GM23338 (cell line): ENCODE measurements at regions not wholly inside any gene's neighbourhood (a gene's known extent, or its start where the extent isn't known, plus 50 kb on each side); places are given as distances from the start of the nearest gene placed in this dataset.

Experiments
- ATAC-seq: fragments of 200-7000 bp; cut with Tn5 transposase; 3 replicates; pipeline ENCODE4 v1.9.1; 2020
- DNase-seq: peaks from one replicate; pipeline ENCODE4 v3.0.0-alpha.2; 2015; ENCODE audit warnings: low spot score
- H2AFZ ChIP-seq: fragments of 200-600 bp; sonication (generic); 2 replicates; pipeline ENCODE4 v1.8.0; 2016; ENCODE audit warnings: antibody characterized with exemption, mild to moderate bottlenecking, moderate library complexity
- H3F3A ChIP-seq: fragments of 200-600 bp; sonication (generic); replicated peaks from 2 replicates; pipeline ENCODE4 v1.8.0; 2017; ENCODE audit warnings: antibody characterized with exemption, mixed run types, low read depth
- H3K27ac ChIP-seq: fragments of 200-600 bp; sonication (generic); 2 replicates; pipeline ENCODE4 v1.6.1; 2016; ENCODE audit warnings: low read depth
- H3K27me3 ChIP-seq: fragments of 200-600 bp; sonication (generic); 2 replicates; pipeline ENCODE4 v1.8.0; 2016; ENCODE audit warnings: mild to moderate bottlenecking, mixed run types, moderate library complexity; ENCODE audit not compliant: insufficient read depth
- H3K36me3 ChIP-seq: fragments of 200-600 bp; sonication (generic); 2 replicates; pipeline ENCODE4 v1.8.0; 2016; ENCODE audit warnings: mild to moderate bottlenecking; ENCODE audit not compliant: insufficient read depth
- H3K4me1 ChIP-seq: fragments of 200-600 bp; sonication (generic); 2 replicates; pipeline ENCODE4 v1.8.0; 2016; ENCODE audit warnings: mild to moderate bottlenecking, moderate library complexity; ENCODE audit not compliant: insufficient read depth
- H3K4me2 ChIP-seq: fragments of 200-600 bp; sonication (generic); 2 replicates; pipeline ENCODE4 v1.7.1; 2017; ENCODE audit warnings: mixed run types
- H3K4me3 ChIP-seq: fragments of 200-600 bp; sonication (generic); 2 replicates; pipeline ENCODE4 v1.6.1; 2016; ENCODE audit warnings: mixed run types
- H3K79me2 ChIP-seq: fragments of 200-600 bp; sonication (generic); replicated peaks from 2 replicates; pipeline ENCODE4 v1.8.0; 2017; ENCODE audit warnings: mild to moderate bottlenecking; ENCODE audit not compliant: insufficient read depth
- H3K9me2 ChIP-seq: fragments of 200-600 bp; sonication (generic); 2 replicates; pipeline ENCODE4 v1.8.0; 2017; ENCODE audit not compliant: insufficient read depth
- H4K20me1 ChIP-seq: fragments of 200-600 bp; sonication (generic); replicated peaks from 2 replicates; pipeline ENCODE4 v1.8.0; 2017; ENCODE audit warnings: mild to moderate bottlenecking; ENCODE audit not compliant: insufficient read depth
- H3K27ac Mint-ChIP-seq: 2 replicates; pipeline ENCODE4 v1.8.0; 2020; ENCODE audit warnings: inconsistent platforms, mild to moderate bottlenecking, moderate library complexity, mixed read lengths
- H3K27me3 Mint-ChIP-seq: 3 replicates; pipeline ENCODE4 v1.8.0; 2022; ENCODE audit warnings: low read depth, mild to moderate bottlenecking, moderate library complexity, mixed read lengths, inconsistent platforms; ENCODE audit not compliant: insufficient read depth, poor library complexity
- H3K36me3 Mint-ChIP-seq: 3 replicates; pipeline ENCODE4 v1.8.0; 2021; ENCODE audit warnings: low read depth, mild to moderate bottlenecking, inconsistent platforms, moderate library complexity, mixed read lengths
- H3K4me1 Mint-ChIP-seq: 3 replicates; pipeline ENCODE4 v1.8.0; 2020; ENCODE audit warnings: mild to moderate bottlenecking, inconsistent platforms, mixed read lengths
- H3K4me3 Mint-ChIP-seq: 3 replicates; pipeline ENCODE4 v1.8.0; 2021; ENCODE audit warnings: moderate library complexity, mild to moderate bottlenecking, inconsistent platforms, mixed read lengths
- H3K9me3 Mint-ChIP-seq: 3 replicates; pipeline ENCODE4 v1.8.0; 2020; ENCODE audit warnings: moderate library complexity, mild to moderate bottlenecking, inconsistent platforms, mixed read lengths
- CREB1 ChIP-seq: fragments of 250-450 bp; sonication (Bioruptor Pico); IDR thresholded peaks from 2 replicates; pipeline ENCODE4 v1.5.0; 2020; ENCODE audit warnings: low read depth, mild to moderate bottlenecking, moderate library complexity
- EZH2 ChIP-seq: fragments of 200-600 bp; sonication (generic); IDR thresholded peaks from one replicate; pipeline ENCODE4 v1.8.0; 2017; ENCODE audit warnings: antibody characterized with exemption, mild to moderate bottlenecking, low read depth; ENCODE audit not compliant: unreplicated experiment
- EZH2phosphoT487 ChIP-seq: fragments of 200-600 bp; sonication (generic); IDR thresholded peaks from one replicate; pipeline ENCODE4 v1.8.1; 2018; ENCODE audit warnings: antibody characterized with exemption; ENCODE audit not compliant: unreplicated experiment
- JUNB ChIP-seq: IDR thresholded peaks from one replicate; pipeline ENCODE4 v1.6.1; 2016; ENCODE audit warnings: antibody characterized with exemption; ENCODE audit not compliant: unreplicated experiment
- NANOG ChIP-seq: IDR thresholded peaks from 2 replicates; pipeline ENCODE4 v1.6.1; 2016; ENCODE audit warnings: antibody characterized with exemption, borderline replicate concordance
- POLR2AphosphoS5 ChIP-seq: IDR thresholded peaks from 2 replicates; pipeline ENCODE4 v1.6.1; 2016; ENCODE audit warnings: antibody characterized with exemption, low read depth
- STAT1 ChIP-seq: IDR thresholded peaks from one replicate; pipeline ENCODE4 v1.6.1; 2016; ENCODE audit warnings: antibody characterized with exemption; ENCODE audit not compliant: unreplicated experiment
- ZNF114 ChIP-seq: fragments of 250-450 bp; sonication (Bioruptor Pico); IDR thresholded peaks from 2 replicates; pipeline ENCODE4 v1.5.0; 2020; ENCODE audit warnings: mild to moderate bottlenecking, moderate library complexity
- ZNF331 ChIP-seq: fragments of 250-450 bp; sonication (Bioruptor Pico); IDR thresholded peaks from 2 replicates; pipeline ENCODE4 v1.5.0; 2020; ENCODE audit warnings: low read depth, mild to moderate bottlenecking, moderate library complexity
- TF ChIP-seq, protein P1 (sequence below): fragments of 250-450 bp; sonication (Bioruptor Pico); IDR thresholded peaks from 2 replicates; pipeline ENCODE4 v1.5.0; 2020; ENCODE audit warnings: mild to moderate bottlenecking, moderate library complexity
- TF ChIP-seq, protein P2 (sequence below): IDR thresholded peaks from one replicate; pipeline ENCODE4 v1.6.1; 2018; ENCODE audit warnings: antibody characterized with exemption; ENCODE audit not compliant: unreplicated experiment
- TF ChIP-seq, protein P3 (sequence below), 2 experiments: fragments of 200-600 bp in 1 of 2; sonication (generic) in 1 of 2; conservative IDR thresholded peaks; 2 replicates each; pipeline versions ENCODE4 v1.5.1 to v1.6.1; 2016 to 2017; ENCODE audit warnings: antibody characterized with exemption in 2 of 2, low read depth in 2 of 2, mild to moderate bottlenecking in 2 of 2, moderate library complexity in 1 of 2
- TF ChIP-seq, protein P4 (sequence below): IDR thresholded peaks from 2 replicates; pipeline ENCODE4 v1.6.1; 2016; ENCODE audit warnings: antibody characterized with exemption

DNA sequence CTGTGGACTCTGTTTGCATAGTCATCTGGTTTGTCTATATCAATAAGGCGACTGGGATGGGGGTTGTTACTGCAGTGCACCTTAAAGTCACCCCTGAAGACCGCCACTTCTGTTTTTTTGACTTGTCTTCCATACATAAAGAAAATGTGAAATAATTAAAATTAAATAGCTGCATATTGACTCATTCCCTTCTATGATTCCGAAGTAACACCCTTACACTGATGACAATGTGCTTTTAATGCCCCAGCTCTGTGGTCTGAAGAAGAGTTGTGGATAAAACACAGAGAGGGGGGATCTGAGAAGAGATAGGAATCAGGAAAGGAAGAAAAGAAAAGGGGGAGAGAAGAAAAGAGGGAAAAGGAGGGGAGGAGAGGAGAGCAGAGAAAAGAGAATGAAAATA is 796.9 kb upstream of the MBL2 start:
- TF ChIP-seq EZH2 (no peak), CREB1 (CRISPR knock-in tag) (no peak), ZNF114 (CRISPR knock-in tag) (no peak), STAT1 (no peak), POLR2AphosphoS5 (no peak), ZNF331 (CRISPR knock-in tag) (no peak), JUNB (no peak), NANOG (no peak), EZH2phosphoT487 (no peak)
- TF ChIP-seq, protein P1, sequence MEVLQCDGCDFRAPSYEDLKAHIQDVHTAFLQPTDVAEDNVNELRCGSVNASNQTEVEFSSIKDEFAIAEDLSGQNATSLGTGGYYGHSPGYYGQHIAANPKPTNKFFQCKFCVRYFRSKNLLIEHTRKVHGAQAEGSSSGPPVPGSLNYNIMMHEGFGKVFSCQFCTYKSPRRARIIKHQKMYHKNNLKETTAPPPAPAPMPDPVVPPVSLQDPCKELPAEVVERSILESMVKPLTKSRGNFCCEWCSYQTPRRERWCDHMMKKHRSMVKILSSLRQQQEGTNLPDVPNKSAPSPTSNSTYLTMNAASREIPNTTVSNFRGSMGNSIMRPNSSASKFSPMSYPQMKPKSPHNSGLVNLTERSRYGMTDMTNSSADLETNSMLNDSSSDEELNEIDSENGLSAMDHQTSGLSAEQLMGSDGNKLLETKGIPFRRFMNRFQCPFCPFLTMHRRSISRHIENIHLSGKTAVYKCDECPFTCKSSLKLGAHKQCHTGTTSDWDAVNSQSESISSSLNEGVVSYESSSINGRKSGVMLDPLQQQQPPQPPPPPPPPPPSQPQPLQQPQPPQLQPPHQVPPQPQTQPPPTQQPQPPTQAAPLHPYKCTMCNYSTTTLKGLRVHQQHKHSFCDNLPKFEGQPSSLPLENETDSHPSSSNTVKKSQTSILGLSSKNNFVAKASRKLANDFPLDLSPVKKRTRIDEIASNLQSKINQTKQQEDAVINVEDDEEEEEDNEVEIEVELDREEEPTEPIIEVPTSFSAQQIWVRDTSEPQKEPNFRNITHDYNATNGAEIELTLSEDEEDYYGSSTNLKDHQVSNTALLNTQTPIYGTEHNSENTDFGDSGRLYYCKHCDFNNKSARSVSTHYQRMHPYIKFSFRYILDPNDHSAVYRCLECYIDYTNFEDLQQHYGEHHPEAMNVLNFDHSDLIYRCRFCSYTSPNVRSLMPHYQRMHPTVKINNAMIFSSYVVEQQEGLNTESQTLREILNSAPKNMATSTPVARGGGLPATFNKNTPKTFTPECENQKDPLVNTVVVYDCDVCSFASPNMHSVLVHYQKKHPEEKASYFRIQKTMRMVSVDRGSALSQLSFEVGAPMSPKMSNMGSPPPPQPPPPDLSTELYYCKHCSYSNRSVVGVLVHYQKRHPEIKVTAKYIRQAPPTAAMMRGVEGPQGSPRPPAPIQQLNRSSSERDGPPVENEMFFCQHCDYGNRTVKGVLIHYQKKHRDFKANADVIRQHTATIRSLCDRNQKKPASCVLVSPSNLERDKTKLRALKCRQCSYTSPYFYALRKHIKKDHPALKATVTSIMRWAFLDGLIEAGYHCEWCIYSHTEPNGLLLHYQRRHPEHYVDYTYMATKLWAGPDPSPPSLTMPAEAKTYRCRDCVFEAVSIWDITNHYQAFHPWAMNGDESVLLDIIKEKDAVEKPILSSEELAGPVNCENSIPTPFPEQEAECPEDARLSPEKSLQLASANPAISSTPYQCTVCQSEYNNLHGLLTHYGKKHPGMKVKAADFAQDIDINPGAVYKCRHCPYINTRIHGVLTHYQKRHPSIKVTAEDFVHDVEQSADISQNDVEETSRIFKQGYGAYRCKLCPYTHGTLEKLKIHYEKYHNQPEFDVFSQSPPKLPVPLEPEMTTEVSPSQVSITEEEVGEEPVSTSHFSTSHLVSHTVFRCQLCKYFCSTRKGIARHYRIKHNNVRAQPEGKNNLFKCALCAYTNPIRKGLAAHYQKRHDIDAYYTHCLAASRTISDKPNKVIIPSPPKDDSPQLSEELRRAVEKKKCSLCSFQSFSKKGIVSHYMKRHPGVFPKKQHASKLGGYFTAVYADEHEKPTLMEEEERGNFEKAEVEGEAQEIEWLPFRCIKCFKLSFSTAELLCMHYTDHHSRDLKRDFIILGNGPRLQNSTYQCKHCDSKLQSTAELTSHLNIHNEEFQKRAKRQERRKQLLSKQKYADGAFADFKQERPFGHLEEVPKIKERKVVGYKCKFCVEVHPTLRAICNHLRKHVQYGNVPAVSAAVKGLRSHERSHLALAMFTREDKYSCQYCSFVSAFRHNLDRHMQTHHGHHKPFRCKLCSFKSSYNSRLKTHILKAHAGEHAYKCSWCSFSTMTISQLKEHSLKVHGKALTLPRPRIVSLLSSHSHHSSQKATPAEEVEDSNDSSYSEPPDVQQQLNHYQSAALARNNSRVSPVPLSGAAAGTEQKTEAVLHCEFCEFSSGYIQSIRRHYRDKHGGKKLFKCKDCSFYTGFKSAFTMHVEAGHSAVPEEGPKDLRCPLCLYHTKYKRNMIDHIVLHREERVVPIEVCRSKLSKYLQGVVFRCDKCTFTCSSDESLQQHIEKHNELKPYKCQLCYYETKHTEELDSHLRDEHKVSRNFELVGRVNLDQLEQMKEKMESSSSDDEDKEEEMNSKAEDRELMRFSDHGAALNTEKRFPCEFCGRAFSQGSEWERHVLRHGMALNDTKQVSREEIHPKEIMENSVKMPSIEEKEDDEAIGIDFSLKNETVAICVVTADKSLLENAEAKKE (CRISPR knock-in tag), result no peak
- TF ChIP-seq, protein P2, sequence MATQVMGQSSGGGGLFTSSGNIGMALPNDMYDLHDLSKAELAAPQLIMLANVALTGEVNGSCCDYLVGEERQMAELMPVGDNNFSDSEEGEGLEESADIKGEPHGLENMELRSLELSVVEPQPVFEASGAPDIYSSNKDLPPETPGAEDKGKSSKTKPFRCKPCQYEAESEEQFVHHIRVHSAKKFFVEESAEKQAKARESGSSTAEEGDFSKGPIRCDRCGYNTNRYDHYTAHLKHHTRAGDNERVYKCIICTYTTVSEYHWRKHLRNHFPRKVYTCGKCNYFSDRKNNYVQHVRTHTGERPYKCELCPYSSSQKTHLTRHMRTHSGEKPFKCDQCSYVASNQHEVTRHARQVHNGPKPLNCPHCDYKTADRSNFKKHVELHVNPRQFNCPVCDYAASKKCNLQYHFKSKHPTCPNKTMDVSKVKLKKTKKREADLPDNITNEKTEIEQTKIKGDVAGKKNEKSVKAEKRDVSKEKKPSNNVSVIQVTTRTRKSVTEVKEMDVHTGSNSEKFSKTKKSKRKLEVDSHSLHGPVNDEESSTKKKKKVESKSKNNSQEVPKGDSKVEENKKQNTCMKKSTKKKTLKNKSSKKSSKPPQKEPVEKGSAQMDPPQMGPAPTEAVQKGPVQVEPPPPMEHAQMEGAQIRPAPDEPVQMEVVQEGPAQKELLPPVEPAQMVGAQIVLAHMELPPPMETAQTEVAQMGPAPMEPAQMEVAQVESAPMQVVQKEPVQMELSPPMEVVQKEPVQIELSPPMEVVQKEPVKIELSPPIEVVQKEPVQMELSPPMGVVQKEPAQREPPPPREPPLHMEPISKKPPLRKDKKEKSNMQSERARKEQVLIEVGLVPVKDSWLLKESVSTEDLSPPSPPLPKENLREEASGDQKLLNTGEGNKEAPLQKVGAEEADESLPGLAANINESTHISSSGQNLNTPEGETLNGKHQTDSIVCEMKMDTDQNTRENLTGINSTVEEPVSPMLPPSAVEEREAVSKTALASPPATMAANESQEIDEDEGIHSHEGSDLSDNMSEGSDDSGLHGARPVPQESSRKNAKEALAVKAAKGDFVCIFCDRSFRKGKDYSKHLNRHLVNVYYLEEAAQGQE, result no peak
- TF ChIP-seq, protein P3, sequence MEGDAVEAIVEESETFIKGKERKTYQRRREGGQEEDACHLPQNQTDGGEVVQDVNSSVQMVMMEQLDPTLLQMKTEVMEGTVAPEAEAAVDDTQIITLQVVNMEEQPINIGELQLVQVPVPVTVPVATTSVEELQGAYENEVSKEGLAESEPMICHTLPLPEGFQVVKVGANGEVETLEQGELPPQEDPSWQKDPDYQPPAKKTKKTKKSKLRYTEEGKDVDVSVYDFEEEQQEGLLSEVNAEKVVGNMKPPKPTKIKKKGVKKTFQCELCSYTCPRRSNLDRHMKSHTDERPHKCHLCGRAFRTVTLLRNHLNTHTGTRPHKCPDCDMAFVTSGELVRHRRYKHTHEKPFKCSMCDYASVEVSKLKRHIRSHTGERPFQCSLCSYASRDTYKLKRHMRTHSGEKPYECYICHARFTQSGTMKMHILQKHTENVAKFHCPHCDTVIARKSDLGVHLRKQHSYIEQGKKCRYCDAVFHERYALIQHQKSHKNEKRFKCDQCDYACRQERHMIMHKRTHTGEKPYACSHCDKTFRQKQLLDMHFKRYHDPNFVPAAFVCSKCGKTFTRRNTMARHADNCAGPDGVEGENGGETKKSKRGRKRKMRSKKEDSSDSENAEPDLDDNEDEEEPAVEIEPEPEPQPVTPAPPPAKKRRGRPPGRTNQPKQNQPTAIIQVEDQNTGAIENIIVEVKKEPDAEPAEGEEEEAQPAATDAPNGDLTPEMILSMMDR (conservative IDR thresholded peaks at IDR 0.05; ENCODE audit: low read depth in 2 of 2), result no peak
- TF ChIP-seq, protein P4, sequence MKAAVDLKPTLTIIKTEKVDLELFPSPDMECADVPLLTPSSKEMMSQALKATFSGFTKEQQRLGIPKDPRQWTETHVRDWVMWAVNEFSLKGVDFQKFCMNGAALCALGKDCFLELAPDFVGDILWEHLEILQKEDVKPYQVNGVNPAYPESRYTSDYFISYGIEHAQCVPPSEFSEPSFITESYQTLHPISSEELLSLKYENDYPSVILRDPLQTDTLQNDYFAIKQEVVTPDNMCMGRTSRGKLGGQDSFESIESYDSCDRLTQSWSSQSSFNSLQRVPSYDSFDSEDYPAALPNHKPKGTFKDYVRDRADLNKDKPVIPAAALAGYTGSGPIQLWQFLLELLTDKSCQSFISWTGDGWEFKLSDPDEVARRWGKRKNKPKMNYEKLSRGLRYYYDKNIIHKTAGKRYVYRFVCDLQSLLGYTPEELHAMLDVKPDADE, result no peak
- Mint-ChIP-seq H3K27me3 (peaks cover 2% of the 10 kb centered on the region), H3K4me3 (no peak overlapping the region), H3K9me3 (peaks cover 27% of the 10 kb centered on the region), H3K27ac (peak overlapping the region; percentile 83), H3K36me3 (peaks cover 31% of the 10 kb centered on the region), H3K4me1 (peaks cover 16% of the 10 kb centered on the region; the same call in 2 of the 3 replicates)
- Histone ChIP-seq H3K9me2 (peaks cover 8% of the 10 kb centered on the region), H3F3A (no peaks in the 10 kb centered on the region), H3K36me3 (peaks cover 9% of the 10 kb centered on the region; the same call in 1 of the 2 replicates), H3K4me1 (peaks cover 22% of the 10 kb centered on the region), H2AFZ (0 out of 2 replicates have a peak overlapping the region, but pooled peaks have one; percentile 53), H3K4me2 (0 out of 2 replicates have a peak overlapping the region, but pooled peaks have one; percentile 6), H3K79me2 (no peaks in the 10 kb centered on the region), H4K20me1 (no peaks in the 10 kb centered on the region), H3K27me3 (no peaks in the 10 kb centered on the region), H3K27ac (0 out of 2 replicates have a peak overlapping the region, but pooled peaks have one; percentile 29), H3K4me3 (no peak overlapping the region)
- ATAC-seq (no peak), DNase-seq (no peak)
